Posterior vena cava (tissue), 2 donors: ENCODE measurements at regions not wholly inside any gene's neighbourhood (a gene's known extent, or its start where the extent isn't known, plus 50 kb on each side); places are given as distances from the start of the nearest gene placed in this dataset.

Source experiments
- DNase-seq: peaks from one replicate; pipeline ENCODE4 v3.0.0-alpha.2; 2020; ENCODE audit warnings: low spot score
- intact Hi-C, 2 donors: fragments of 100-400 bp; cut with DNase I; formaldehyde crosslinking; loops; one replicate each; pipeline versions ENCODE4 v1.14.1 to v1.14.2; 2022 to 2023
- donor health status: DM: yes; HTN: yes; CAD: no.
- donor health status: DM: yes; HTN: yes; CAD: no.

DNA sequence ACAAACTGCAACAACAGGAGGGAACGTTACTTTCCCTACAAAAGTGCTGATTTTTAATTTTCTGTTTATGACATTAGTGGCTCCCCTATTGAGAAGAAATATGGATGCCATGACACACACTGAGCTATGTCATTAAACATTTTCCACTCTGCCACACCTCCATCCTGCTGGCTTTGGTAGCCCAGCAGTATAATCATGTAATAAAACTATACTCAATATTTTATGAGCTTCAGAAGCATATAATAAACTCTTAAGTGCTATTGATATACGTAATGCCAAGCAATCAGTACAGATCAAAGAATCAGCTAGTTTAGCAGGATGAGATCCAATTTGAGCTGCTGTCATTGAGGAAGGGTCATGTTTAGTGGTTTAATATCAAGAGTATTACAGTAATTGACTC is 141.3 kb upstream of the LRRC7 start:
- DNase-seq = no peak
- intact Hi-C loops = no loop called here

DNA sequence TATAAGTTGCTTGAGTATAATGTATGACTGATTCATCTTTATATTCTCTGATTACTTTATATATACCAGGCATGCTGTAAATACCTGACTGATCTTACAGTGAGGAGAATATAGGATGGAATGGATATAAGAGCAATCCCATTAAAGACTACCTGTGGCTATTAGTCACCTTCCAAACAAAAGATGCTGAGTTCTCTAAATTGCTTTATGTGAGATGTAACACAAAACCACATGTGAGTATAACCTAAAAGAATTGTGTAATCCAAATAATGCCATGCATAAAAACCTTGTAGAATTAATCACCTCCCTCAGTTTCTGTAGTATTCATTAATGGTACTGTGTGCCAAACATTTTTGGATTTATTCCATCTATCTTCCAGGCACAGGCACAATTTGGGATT is 134.6 kb upstream of the LRRC7 start:
- intact Hi-C loops = no loop called here

DNA sequence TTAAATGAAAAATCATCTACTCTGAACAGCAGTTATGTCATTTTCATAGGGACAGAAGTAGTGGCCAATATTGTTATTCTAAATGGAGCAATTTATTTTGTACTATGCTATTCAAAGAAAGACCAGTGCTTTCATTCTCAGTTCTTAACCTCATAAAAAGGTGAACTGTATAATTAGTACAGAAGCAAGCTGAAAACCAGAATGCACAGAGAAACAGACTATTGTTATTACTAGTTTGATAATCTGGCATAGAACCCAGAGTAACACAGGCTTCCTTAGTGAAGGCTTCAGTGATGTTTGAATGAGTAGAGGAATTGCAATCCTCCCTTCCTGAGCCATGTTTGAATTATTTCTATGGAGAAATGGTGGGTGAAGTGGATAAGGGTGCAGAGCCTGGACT is 131.6 kb upstream of the LRRC7 start:
- intact Hi-C loops = no loop called here
- DNase-seq = no peak

More for the DNA sequence above, 134.6 kb upstream of the LRRC7 start:
- DNase-seq = no peak

DNA sequence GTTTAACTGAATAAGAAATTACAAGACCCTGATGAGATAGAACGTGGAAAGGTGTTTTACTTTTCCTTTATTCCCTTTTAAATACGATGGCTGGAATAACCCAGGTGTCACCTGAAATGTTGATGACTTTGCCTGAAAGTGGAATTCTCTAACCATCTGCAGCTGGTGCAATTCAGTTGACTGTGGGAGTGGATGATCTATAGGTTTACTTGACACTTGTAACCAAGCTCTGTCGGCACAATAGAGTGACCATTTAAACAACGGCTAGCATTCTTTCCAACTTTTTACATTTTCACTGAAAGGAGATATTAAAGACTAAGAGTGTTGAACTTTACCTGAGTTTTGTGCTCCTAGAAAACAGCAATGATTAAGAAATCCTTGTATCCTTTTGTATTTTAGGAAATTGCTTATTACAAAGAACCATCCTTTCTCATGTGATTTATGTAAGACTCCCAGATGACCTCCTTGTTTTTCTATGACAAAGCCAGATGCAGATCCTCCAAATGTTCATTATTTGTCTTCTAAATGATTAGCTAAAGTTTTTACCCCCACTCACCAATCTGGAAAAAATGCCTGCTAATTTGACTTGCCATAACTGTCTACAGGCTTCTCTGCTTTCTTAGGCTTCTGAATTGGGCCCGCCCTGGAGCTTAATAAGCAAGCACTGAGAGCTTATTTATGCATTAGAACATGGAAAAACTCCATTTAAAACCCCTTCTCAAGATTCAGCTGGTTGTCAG is 129.5 kb upstream of the LRRC7 start:
- intact Hi-C loops = no loop called here
- DNase-seq = no peak

DNA sequence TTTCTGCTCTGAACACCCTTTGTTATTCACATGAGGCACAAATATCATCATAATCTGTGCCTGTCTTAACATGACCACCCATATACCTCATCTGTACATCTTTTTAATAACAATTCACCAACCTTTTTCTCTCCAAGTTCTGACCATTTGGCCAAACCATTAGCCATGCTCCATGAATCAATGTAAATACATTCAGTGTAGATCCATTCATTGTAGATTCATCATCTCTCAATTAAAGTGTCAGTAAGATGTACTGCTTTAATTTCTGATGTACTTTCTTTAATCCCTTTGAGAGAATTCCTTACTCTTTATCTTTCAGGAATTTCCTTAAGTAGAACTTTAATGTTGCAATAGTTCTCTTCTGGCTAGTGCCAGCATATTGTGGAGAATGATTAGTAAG is 126.2 kb upstream of the LRRC7 start:
- DNase-seq = no peak
- intact Hi-C loops = no loop called here

DNA sequence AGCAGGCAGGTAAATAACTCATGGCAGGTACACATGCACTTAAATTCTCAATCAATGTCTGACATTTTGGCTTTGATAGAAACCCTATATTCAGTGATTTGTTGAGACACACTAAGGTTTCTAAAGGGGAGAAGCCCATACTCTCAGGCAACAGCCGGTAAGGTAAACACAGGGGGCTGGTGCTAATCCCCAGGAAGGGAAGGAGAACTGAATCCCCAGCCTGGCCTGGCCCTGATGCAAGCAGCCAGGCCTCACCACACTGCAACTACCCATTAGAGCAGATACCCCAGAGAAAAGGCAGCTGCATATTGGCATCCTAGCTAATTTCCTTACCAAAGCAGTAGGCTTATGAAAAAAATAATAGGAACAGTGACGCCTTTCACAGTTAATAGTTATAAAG is 116.5 kb upstream of the LRRC7 start:
- intact Hi-C loops = no loop called here
- no peak for DNase-seq

DNA sequence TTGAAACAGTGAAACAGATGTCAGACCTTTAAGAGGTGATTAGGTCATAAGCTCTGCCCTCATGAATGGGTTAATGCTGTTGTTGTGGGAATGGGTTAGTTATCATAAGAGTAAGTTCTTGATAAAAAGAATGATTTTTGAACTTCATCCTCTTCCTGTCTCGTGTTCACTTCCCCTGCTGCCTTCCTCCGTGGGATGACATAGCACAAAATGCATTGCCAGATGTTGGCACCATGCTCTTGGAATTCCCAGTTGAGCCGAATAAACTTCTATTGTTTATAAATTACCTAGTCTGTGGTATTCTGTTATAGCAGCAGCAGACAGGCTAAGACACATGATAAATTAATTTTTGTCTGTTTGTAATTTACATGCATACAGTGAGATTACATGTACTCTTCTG is 112.0 kb upstream of the LRRC7 start:
- no peak for DNase-seq
- intact Hi-C loops = no loop called here

DNA sequence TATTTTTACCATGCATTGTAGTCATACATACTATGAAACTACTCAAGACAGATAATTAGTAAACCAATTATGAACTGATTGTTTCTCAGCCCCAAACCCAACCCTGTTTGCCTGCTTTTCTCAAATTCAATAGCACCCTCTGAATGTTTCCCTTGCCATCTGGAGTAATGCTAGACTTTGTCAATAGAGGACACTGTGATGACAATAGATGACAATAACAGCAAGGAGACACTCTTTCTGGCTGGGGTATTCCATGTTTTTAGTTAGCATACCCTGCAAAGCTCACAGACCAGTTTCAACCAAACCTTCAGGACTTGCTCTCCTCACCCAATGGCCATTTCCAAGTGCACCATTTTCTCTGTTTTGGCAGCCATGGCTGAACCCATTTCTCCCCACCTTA is 108.5 kb upstream of the LRRC7 start:
- intact Hi-C loops = no loop called here
- DNase-seq = no peak

DNA sequence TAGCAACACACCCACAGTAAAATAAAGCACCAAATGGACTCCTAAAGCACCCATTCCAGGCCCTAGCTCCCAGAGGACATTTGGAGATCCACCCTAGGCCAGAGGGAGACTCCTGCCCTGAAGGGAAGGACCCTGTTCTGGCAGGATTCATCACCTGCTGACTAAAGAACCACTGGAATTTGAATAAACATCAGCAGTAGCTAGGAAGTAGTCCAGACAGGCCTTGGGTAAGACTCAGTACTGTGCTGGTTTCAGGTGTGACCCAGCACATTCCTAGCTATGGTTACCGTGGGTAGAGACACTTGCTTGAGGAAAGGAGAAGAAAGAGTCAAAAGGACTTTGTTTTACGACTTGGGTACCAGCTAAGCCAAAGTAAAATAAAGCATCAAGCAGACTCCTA is 92.7 kb upstream of the LRRC7 start:
- DNase-seq = no peak
- intact Hi-C loops = no loop called here

DNA sequence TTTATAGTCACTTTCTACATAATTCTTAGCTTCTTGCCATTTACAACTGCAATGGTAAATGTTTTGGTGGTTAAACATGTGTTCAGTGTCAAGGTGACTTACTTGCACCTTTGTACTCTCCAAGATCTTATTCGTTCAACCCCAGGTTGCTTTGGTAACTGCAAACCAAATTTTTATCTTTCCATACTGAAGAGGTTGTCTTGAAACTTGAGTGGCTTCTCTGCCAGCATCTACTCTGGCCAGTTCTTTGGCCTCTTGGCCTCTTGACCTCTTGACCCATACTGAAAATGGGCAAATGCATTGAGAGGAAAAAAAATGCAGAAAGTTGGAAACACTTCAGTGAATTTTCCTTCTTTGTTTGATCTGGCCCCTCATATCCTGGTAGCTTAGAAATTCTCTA is 88.0 kb upstream of the LRRC7 start:
- intact Hi-C loops = no loop called here
- no peak for DNase-seq

DNA sequence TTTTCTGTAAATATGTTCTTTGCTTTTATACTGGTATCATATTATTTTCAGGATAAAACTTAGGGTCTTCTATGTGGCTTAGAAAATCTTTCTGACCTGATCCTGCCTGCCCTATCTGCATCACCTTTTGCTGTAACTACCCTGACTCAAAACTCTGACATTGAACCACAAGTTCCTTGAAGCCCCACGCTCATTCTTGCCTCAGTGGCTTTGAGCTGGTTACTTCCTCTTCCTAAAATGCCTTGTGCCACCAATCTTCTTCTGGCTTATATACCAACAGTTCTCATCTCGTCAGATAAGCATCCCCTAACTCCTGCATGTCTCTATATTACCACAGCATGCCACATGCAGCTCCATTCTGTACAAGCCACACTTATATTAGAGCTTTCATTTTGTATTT is 84.5 kb upstream of the LRRC7 start:
- intact Hi-C loops = no loop called here
- DNase-seq = no peak

DNA sequence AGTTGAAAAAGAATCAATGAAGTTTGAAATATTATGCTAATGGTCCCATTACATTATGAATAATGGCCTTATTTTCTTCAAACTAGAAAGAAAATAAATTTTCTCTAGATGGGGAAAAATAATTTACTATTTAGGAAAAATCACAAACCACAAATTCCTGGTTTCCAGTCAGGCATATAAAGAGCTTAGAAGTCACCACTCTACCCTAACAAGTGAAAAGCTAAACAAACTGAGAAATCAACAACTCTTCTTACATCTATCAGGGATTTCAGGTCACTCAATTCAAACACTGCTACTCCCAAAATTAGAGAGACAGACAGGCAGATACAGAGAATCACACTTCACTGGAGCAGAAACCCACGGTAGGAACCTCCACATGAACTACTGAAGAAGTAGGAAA is 82.1 kb upstream of the LRRC7 start:
- DNase-seq = no peak
- intact Hi-C loops = no loop called here

DNA sequence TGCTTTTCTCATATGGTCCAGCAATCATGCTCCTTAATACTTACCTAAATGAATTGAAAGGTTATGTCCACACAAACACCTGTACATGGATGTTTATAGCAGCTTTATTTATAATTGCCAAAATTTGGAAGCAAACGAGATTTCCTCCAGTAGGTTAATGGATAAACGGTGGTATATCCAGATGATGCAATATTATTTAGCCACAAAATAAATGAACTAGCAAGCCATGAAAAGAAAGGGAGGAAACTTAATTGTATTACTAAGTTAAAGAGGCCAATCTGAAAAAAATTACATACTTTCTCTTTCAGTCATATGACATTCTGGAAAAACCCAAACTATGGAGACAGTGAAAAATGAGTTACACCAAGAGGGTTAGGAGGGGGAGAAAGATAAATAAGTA is 76.3 kb upstream of the LRRC7 start:
- intact Hi-C loops = no loop called here
- no peak for DNase-seq

DNA sequence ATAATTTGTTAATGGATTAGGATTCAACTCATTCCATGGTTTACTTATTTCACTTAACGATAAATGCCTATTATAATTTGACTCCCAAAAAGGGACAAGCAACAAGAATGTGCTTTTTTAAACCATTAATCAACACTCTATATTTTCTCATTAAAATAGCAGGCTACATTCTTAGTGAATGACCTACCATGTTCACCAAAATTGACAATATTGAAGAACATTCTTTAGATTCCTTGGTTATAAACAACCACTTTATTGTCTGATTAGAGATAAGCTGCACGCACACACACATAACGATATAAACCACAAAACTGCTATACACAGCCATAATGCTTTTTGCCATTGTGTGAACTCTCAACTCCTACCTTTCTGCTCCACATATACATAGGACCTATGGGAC is 75.4 kb upstream of the LRRC7 start:
- intact Hi-C loops = no loop called here
- no peak for DNase-seq

DNA sequence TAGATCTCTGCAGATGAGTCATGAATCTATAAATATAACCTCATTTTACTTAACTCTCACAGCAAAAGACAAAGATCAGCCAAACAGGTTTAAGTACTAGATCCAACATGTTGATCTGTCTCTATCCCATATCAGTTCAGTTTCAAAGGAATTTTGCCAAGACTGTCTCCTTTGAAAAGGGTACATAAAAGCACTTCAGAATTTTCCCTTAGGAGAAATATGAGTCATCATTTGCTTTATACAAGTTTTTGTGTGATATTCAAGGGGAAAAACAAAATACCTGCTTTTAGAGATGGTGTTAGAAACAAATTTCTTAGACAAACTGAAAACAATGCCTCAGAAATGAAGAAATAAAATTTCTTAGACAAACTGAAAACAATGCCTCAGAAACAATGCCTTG is 73.5 kb upstream of the LRRC7 start:
- intact Hi-C loops = no loop called here
- no peak for DNase-seq

DNA sequence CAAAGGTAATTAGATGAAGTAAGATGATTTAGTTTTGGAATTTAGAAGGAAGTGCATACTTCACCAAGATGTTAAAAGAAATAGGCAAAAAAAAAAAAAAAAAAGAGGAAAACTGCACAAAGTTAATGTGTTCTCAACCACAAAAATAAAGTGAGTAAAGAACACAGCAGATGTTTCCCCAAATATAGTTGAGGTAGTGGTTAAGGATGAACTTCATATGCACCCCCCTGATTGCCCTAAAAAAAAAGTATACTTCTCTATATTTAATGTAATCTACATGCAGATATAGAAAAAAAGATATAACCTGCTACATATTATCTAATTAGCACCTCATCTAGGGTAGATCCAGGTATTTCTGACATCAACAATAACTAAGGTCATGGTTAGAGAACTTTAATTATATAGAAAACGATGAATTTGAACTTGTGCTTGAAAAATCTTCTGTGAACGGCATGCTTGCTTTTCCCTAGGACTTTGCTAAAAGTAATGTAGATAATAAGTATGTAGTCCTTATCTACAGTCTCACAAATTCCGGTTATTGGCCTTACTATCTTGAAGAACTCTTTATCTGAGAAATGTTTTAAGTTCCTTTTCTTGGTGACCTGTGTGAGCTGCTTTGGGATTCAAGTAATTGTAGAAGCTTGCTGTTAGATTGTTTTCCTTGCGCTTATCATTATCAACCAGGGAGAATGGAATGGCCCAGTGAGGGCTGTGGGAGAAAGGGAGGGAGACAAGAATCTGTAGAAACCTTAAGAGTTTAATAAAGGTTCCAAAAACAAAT is 70.1 kb upstream of the LRRC7 start:
- no peak for DNase-seq
- intact Hi-C loops = no loop called here

DNA sequence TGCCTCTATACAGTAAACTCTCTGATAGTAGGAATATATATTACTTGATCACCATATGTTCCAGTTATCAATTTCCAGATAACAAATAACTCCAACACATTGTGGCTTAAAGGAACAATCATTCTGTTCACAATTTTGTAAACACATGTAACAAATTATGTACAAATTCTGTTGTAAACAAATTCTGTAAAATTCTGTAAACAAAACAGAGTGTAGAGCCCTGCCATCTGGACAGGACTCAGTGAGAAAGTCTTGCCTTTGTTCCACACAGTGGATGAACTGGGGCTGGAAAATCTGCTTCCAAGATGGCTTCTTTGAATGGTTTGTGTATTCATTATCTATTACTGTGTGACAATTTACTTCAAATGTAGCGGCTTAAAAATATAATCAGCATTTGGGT is 69.0 kb upstream of the LRRC7 start:
- intact Hi-C loops = no loop called here
- DNase-seq = no peak

DNA sequence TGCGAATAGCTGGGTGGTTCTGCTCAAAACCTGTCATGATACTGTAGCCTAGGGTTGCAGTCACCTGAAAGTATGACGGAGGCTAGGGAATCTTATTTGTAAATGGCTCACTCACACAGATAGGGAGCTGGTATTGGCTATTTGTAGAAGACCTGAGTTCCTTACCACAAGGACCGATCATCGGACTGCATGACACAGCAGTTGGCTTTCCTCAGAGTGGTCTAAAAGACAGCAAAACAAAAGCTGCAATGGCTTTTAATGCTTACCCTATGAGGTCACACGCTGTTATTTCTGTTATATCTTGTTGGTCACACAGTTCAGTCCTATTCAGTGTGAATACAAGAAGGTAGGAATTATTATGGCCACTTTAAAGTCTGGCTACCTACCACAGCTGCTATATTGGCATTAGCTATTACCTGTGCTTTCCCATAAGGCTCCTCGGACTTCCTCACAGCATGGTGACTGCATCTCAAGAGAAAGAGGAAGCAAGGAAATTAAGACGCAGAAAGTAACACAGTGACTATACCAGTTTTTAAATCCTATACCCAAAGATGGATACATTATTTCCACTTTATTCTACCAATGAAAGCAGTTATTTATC is 68.4 kb upstream of the LRRC7 start:
- intact Hi-C loops = no loop called here
- no peak for DNase-seq

DNA sequence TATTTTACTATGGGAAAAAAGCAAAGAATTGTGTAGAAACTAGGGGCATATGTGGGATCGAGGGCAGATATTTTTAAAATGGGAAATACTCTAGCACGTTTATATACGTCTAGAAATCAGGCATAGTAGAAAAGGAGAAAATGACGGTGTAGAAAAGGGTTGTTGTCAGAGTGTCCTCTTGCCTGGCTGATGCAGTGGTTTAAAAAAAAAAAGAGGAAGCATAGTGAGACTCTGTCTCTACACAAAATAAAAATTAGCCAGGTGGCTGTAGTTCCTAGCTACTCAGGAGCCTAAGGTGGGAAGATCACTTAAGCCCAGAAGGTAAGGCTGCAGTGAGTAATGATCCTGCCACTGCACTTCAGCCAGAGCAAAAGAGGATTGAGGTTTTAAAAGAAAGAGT is 64.7 kb upstream of the LRRC7 start:
- intact Hi-C loops = no loop called here

DNA sequence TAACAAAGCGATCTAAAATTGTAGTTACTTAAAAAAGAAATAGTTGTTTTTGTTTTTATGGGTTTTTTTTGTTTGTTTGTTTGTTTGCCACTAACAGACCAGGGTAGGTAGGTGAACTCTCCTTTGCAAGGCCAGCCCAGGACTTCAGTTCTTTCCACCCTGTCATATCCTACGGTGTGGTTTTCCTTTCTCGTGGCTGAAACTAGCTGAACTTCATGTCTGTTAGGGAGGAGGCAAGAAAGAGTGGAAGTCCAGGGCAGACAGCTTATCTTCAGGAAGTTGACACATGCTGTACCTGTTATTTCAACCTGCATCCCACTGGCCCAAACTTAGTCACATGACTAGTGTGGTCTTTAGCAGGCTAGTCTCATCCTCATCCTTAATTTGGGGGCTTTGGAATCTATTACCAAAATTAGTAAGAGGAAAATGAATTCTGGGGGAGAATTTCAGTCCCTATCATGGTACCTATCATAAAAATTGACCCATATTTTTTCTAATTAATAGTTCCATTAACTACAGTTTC is 62.9 kb upstream of the LRRC7 start:
- no peak for DNase-seq
- intact Hi-C loops = no loop called here

More for the DNA sequence above, 64.7 kb upstream of the LRRC7 start:
- DNase-seq = no peak

DNA sequence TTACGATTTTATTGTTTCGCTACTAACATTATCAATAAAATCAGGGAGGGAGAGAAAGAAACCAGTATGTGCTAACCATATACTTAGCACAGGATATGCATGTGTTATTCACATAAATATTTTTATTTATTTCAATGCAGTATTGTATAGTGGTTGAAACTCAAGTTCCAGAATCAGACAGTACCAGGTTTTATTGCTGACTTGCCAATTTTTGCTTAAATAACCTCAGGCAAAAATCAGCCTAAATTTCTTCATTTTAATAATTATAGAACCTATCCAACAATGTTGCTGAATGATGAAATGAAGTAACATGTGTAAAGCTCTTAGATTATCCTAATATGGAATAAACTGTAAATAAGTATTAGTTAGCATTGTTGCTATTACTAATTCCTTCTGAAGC is 61.4 kb upstream of the LRRC7 start:
- intact Hi-C loops = no loop called here

More for the DNA sequence above, 61.4 kb upstream of the LRRC7 start:
- DNase-seq = no peak
